HepG2 (cell line): ENCODE measurements at regions not wholly inside any gene's neighbourhood (a gene's known extent, or its start where the extent isn't known, plus 50 kb on each side); places are given as distances from the start of the nearest gene placed in this dataset.

Experiments used
- AKAP8 ChIP-seq: sonication (generic); formaldehyde crosslinking; IDR thresholded peaks from 2 replicates; pipeline ENCODE4 v1.5.1; 2020; ENCODE audit warnings: mild to moderate bottlenecking, missing genetic modification reagents
- ARID2 ChIP-seq: sonication (generic); formaldehyde crosslinking; IDR thresholded peaks from 2 replicates; pipeline ENCODE4 v1.8.1; 2022; ENCODE audit warnings: mild to moderate bottlenecking, missing genetic modification reagents, borderline replicate concordance
- CREM ChIP-seq, 2 experiments: sonication (generic) in 1 of 2; formaldehyde crosslinking in 1 of 2; IDR thresholded peaks; 2 replicates each; pipeline versions ENCODE4 v1.4.0 to v1.6.1; 2016 to 2020; ENCODE audit warnings: antibody characterized with exemption in 1 of 2, mild to moderate bottlenecking in 1 of 2, missing genetic modification reagents in 1 of 2
- FOXC1 ChIP-seq: sonication (generic); formaldehyde crosslinking; IDR thresholded peaks from 2 replicates; pipeline ENCODE4 v1.8.0; 2022; ENCODE audit warnings: mild to moderate bottlenecking, missing genetic modification reagents, borderline replicate concordance
- GTF2F1 ChIP-seq: fragments of 150-350 bp; IDR thresholded peaks from 2 replicates; pipeline ENCODE4 v1.6.1; 2014; ENCODE audit warnings: low read length
- LBX2 ChIP-seq: sonication (generic); formaldehyde crosslinking; IDR thresholded peaks from 2 replicates; pipeline ENCODE4 v1.5.0; 2020; ENCODE audit warnings: missing genetic modification reagents, mild to moderate bottlenecking, borderline replicate concordance
- MED13 ChIP-seq: sonication (generic); formaldehyde crosslinking; IDR thresholded peaks from 2 replicates; pipeline ENCODE4 v1.5.0; 2020; ENCODE audit warnings: missing genetic modification reagents
- NFYB ChIP-seq: sonication (generic); formaldehyde crosslinking; IDR thresholded peaks from 2 replicates; pipeline ENCODE4 v1.4.0; 2020; ENCODE audit warnings: missing genetic modification reagents
- NFYC ChIP-seq: IDR thresholded peaks from 2 replicates; pipeline ENCODE4 v1.6.1; 2016; ENCODE audit warnings: missing genetic modification reagents, missing compliant biosample characterization
- PRMT3 ChIP-seq: sonication (generic); formaldehyde crosslinking; IDR thresholded peaks from 2 replicates; pipeline ENCODE4 v1.8.1; 2022; ENCODE audit warnings: low read depth, mild to moderate bottlenecking, moderate library complexity, missing genetic modification reagents, borderline replicate concordance
- ZFY ChIP-seq: sonication (generic); formaldehyde crosslinking; IDR thresholded peaks from 2 replicates; pipeline ENCODE4 v1.4.0; 2020; ENCODE audit warnings: missing genetic modification reagents
- ZNF121 ChIP-seq: sonication (generic); formaldehyde crosslinking; IDR thresholded peaks from 2 replicates; pipeline ENCODE4 v1.5.0; 2020; ENCODE audit warnings: mild to moderate bottlenecking, missing genetic modification reagents
- ZNF136 ChIP-seq: sonication (generic); formaldehyde crosslinking; IDR thresholded peaks from 2 replicates; pipeline ENCODE4 v1.8.1; 2022; ENCODE audit warnings: low read depth, mild to moderate bottlenecking, moderate library complexity, missing genetic modification reagents
- ZNF18 ChIP-seq: sonication (generic); formaldehyde crosslinking; IDR thresholded peaks from 2 replicates; pipeline ENCODE4 v1.8.0; 2022; ENCODE audit warnings: mild to moderate bottlenecking, missing genetic modification reagents; ENCODE audit not compliant: insufficient replicate concordance
- ZNF30 ChIP-seq: sonication (generic); formaldehyde crosslinking; IDR thresholded peaks from 2 replicates; pipeline ENCODE4 v1.5.0; 2020; ENCODE audit warnings: mild to moderate bottlenecking, missing genetic modification reagents
- ZNF326 ChIP-seq: sonication (generic); formaldehyde crosslinking; IDR thresholded peaks from 2 replicates; pipeline ENCODE4 v1.4.0; 2020; ENCODE audit warnings: missing genetic modification reagents, borderline replicate concordance
- ZNF598 ChIP-seq: sonication (generic); formaldehyde crosslinking; IDR thresholded peaks from 2 replicates; pipeline ENCODE4 v1.5.1; 2020; ENCODE audit warnings: mild to moderate bottlenecking, missing genetic modification reagents, borderline replicate concordance
- ZNF766 ChIP-seq: sonication (generic); formaldehyde crosslinking; IDR thresholded peaks from 2 replicates; pipeline ENCODE4 v1.5.0; 2020; ENCODE audit warnings: missing genetic modification reagents, borderline replicate concordance
- ZNF775 ChIP-seq: sonication (generic); formaldehyde crosslinking; IDR thresholded peaks from 2 replicates; pipeline ENCODE4 v1.4.0; 2020; ENCODE audit warnings: missing genetic modification reagents, mild to moderate bottlenecking, moderate library complexity, borderline replicate concordance
- TF ChIP-seq, protein P1 (sequence below): sonication (generic); formaldehyde crosslinking; IDR thresholded peaks from 2 replicates; pipeline ENCODE4; 2020; ENCODE audit warnings: missing genetic modification reagents, mild to moderate bottlenecking, borderline replicate concordance
- TF ChIP-seq, protein P2 (sequence below): sonication (generic); formaldehyde crosslinking; IDR thresholded peaks from 2 replicates; pipeline ENCODE4 v1.5.1; 2020; ENCODE audit warnings: missing genetic modification reagents, mild to moderate bottlenecking, borderline replicate concordance
- TF ChIP-seq, protein P3 (sequence below): sonication (generic); formaldehyde crosslinking; IDR thresholded peaks from 2 replicates; pipeline ENCODE4 v1.8.0; 2022; ENCODE audit warnings: missing genetic modification reagents, mild to moderate bottlenecking, moderate library complexity, borderline replicate concordance

- TF ChIP-seq, protein P1, sequence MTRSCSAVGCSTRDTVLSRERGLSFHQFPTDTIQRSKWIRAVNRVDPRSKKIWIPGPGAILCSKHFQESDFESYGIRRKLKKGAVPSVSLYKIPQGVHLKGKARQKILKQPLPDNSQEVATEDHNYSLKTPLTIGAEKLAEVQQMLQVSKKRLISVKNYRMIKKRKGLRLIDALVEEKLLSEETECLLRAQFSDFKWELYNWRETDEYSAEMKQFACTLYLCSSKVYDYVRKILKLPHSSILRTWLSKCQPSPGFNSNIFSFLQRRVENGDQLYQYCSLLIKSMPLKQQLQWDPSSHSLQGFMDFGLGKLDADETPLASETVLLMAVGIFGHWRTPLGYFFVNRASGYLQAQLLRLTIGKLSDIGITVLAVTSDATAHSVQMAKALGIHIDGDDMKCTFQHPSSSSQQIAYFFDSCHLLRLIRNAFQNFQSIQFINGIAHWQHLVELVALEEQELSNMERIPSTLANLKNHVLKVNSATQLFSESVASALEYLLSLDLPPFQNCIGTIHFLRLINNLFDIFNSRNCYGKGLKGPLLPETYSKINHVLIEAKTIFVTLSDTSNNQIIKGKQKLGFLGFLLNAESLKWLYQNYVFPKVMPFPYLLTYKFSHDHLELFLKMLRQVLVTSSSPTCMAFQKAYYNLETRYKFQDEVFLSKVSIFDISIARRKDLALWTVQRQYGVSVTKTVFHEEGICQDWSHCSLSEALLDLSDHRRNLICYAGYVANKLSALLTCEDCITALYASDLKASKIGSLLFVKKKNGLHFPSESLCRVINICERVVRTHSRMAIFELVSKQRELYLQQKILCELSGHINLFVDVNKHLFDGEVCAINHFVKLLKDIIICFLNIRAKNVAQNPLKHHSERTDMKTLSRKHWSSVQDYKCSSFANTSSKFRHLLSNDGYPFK (CRISPR knock-in tag) = no peak
- no peak for TF ChIP-seq ZNF326
- TF ChIP-seq CREM (IDR thresholded peaks at IDR 0.05) = 0 out of 2 replicates have a peak, but pooled peaks have one; percentile 22
- TF ChIP-seq CREM (CRISPR knock-in tag; IDR thresholded peaks at IDR 0.05) = no peak
- TF ChIP-seq, protein P2, sequence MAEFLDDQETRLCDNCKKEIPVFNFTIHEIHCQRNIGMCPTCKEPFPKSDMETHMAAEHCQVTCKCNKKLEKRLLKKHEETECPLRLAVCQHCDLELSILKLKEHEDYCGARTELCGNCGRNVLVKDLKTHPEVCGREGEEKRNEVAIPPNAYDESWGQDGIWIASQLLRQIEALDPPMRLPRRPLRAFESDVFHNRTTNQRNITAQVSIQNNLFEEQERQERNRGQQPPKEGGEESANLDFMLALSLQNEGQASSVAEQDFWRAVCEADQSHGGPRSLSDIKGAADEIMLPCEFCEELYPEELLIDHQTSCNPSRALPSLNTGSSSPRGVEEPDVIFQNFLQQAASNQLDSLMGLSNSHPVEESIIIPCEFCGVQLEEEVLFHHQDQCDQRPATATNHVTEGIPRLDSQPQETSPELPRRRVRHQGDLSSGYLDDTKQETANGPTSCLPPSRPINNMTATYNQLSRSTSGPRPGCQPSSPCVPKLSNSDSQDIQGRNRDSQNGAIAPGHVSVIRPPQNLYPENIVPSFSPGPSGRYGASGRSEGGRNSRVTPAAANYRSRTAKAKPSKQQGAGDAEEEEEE (CRISPR knock-in tag) = no peak
- TF ChIP-seq ZNF598 = no peak
- no peak for TF ChIP-seq ZNF775 (CRISPR knock-in tag)
- no peak for TF ChIP-seq PRMT3 (CRISPR knock-in tag)
- TF ChIP-seq MED13 (CRISPR knock-in tag) = no peak
- TF ChIP-seq ZNF121 (CRISPR knock-in tag) = no peak
- TF ChIP-seq ARID2 (CRISPR knock-in tag) = no peak
- no peak for TF ChIP-seq LBX2 (CRISPR knock-in tag)
- TF ChIP-seq AKAP8 (CRISPR knock-in tag) = no peak
- no peak for TF ChIP-seq ZNF30
- TF ChIP-seq GTF2F1 = no peak
- TF ChIP-seq, protein P3, sequence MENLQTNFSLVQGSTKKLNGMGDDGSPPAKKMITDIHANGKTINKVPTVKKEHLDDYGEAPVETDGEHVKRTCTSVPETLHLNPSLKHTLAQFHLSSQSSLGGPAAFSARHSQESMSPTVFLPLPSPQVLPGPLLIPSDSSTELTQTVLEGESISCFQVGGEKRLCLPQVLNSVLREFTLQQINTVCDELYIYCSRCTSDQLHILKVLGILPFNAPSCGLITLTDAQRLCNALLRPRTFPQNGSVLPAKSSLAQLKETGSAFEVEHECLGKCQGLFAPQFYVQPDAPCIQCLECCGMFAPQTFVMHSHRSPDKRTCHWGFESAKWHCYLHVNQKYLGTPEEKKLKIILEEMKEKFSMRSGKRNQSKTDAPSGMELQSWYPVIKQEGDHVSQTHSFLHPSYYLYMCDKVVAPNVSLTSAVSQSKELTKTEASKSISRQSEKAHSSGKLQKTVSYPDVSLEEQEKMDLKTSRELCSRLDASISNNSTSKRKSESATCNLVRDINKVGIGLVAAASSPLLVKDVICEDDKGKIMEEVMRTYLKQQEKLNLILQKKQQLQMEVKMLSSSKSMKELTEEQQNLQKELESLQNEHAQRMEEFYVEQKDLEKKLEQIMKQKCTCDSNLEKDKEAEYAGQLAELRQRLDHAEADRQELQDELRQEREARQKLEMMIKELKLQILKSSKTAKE (CRISPR knock-in tag) = no peak
- TF ChIP-seq ZNF136 = no peak
- TF ChIP-seq ZNF766 = no peak
- TF ChIP-seq NFYC (CRISPR knock-in tag) = no peak
- no peak for TF ChIP-seq NFYB
- TF ChIP-seq ZNF18 (CRISPR knock-in tag) = no peak
- no peak for TF ChIP-seq ZFY
- TF ChIP-seq FOXC1 (CRISPR knock-in tag) = no peak
These were observed 51.0 kb upstream of the RCBTB2 start (continued) for GRCh38 chr13:48583859-48584311.
